ENCODE measurements at regions not wholly inside any gene's neighbourhood (a gene's known extent, or its start where the extent isn't known, plus 50 kb on each side); places are given as distances from the start of the nearest gene placed in this dataset.
"Not testable (repeated sequence)": the region's sequence is repeated elsewhere in the genome, so short reads cannot be mapped to it uniquely, and the experiment has no call there.

DNA sequence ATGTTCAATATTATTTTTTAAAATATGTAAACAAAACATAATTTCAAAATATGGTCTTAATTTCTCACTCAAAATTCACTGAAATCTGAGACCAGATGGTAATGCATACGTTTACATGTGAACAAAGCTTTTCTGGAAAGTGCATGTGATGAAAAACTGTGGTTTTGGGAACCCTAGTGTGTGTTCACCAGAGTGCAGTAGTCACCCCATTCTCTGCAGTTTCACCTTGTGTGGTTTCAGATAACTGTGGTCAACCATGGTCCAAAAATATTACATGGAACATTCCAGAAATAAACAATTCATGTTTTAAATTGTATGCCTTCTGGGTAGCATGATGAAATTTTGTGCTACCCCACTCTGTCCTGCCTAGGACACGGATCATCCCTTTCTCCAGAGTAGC, 2021.9 kb downstream of the MRPL39 start:
- TF ChIP-seq, protein P1, sequence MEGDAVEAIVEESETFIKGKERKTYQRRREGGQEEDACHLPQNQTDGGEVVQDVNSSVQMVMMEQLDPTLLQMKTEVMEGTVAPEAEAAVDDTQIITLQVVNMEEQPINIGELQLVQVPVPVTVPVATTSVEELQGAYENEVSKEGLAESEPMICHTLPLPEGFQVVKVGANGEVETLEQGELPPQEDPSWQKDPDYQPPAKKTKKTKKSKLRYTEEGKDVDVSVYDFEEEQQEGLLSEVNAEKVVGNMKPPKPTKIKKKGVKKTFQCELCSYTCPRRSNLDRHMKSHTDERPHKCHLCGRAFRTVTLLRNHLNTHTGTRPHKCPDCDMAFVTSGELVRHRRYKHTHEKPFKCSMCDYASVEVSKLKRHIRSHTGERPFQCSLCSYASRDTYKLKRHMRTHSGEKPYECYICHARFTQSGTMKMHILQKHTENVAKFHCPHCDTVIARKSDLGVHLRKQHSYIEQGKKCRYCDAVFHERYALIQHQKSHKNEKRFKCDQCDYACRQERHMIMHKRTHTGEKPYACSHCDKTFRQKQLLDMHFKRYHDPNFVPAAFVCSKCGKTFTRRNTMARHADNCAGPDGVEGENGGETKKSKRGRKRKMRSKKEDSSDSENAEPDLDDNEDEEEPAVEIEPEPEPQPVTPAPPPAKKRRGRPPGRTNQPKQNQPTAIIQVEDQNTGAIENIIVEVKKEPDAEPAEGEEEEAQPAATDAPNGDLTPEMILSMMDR (IDR thresholded peaks at IDR 0.05), result no peak
- ATAC-seq (no peak), DNase-seq (no peak)
- H3K9me3 ChIP-seq, result no peaks in the 10 kb centered on the region
- no peak overlapping the region for H3K27ac ChIP-seq
- intact Hi-C loops (cut with DNase I), result no loop called here
- H3K27me3 ChIP-seq, result no peaks in the 10 kb centered on the region
- no peaks in the 10 kb centered on the region for H3K4me1 ChIP-seq
- no peaks in the 10 kb centered on the region for H3K36me3 ChIP-seq
- no peak overlapping the region for H3K4me3 ChIP-seq

DNA sequence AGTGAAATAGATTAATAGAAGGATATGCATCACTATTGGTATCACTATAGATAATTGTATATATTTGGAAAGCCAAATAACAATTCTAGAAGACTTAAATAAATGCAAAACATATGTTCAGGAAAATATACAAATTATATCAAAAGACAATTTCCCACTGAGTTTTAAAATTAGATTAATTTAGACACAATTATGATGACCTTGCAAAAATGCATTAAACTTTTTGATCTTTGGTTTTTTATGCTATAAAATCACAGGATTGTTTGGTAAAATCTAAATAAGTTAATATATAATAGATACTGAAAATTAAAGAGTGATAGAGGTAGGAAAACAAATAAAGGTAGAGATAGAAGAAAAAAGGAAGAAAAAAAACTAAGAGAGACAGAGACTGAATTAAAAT, 2027.7 kb downstream of the MRPL39 start:
- intact Hi-C loops (cut with DNase I), result no loop called here
- no peaks in the 10 kb centered on the region for H3K4me1 ChIP-seq
- H3K36me3 ChIP-seq, result no peaks in the 10 kb centered on the region
- no peak overlapping the region for H3K4me3 ChIP-seq
- TF ChIP-seq, protein P1 (IDR thresholded peaks at IDR 0.05), result no peak
- no peak overlapping the region for H3K27ac ChIP-seq
- no peaks in the 10 kb centered on the region for H3K9me3 ChIP-seq
- DNase-seq (no peak), ATAC-seq (no peak)
- H3K27me3 ChIP-seq, result no peaks in the 10 kb centered on the region

DNA sequence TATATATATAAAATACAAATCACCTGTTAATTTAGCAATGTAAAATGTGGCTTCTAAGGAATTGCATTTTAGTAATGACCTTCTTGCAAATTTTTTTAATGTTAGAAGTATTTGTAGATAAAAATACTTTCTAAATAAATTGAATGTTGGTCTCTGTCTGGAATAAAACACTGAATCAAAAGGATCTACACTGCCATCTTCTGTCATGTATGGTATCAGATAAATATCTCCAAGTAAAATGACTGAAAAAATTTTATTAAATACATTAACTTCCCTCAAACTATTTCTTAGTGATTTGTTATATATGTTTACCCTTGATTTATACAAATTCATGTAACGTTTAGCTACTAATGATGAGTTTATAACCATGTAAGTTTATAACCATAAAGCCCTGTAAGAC, 2029.3 kb downstream of the MRPL39 start:
- DNase-seq, result no peak
- Histone ChIP-seq H3K4me1 (no peaks in the 10 kb centered on the region), H3K4me3 (no peak overlapping the region), H3K9me3 (no peaks in the 10 kb centered on the region), H3K36me3 (no peaks in the 10 kb centered on the region), H3K27ac (no peak overlapping the region), H3K27me3 (no peaks in the 10 kb centered on the region)
- TF ChIP-seq, protein P1 (IDR thresholded peaks at IDR 0.05), result no peak
- intact Hi-C loops (cut with DNase I), result no loop called here
- ATAC-seq, result no peak

DNA sequence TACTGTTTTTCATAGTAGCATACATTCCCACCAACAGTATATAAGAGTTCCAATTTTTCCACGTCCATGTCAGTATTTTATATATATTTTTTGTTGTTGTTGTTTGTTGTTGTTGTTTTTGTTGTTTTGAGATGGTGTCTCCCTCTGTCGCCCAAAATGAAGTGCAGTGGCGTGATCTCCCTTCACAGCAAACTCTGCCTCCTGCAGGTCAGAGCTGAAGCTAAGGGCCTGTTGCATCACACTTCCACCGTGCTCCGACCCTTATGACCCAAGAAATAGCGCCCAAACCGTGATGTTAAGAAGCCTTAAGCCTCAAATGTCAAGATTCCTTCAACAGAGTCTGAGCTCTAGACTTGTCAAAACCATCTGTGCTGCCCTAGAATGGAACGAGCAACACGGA, 2032.3 kb downstream of the MRPL39 start:
- TF ChIP-seq, protein P1 (IDR thresholded peaks at IDR 0.05), result no peak
- ATAC-seq (no peak), DNase-seq (no peak)

DNA sequence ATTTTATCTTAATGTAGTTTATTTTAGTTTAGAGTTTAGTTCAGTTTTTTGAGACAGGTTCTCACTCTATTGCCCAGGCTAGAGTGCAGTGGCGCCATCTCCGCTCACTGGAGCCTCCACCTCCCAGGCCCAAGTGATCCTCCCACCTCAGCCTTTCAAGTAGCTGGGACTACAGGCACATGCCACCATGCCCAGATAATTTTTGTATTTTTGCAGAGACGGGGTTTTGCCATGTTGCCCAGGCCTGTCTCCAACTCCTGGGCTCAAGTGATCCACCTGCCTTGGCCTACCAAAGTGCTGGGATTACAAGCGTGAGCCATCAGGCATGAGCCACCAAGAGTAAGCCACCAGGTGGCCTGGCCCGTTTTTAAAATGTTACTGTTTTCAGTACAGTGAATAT, 2058.4 kb downstream of the MRPL39 start:
- intact Hi-C loops (cut with DNase I); H3K27ac ChIP-seq; H3K4me1 ChIP-seq; H3K36me3 ChIP-seq; DNase-seq; H3K27me3 ChIP-seq; H3K9me3 ChIP-seq; H3K4me3 ChIP-seq; ATAC-seq: not testable (repeated sequence)

More for the DNA sequence above, 2032.3 kb downstream of the MRPL39 start:
- Histone ChIP-seq H3K27me3 (no peaks in the 10 kb centered on the region), H3K36me3 (no peaks in the 10 kb centered on the region), H3K4me3 (no peak overlapping the region), H3K27ac (no peak overlapping the region), H3K4me1 (no peaks in the 10 kb centered on the region), H3K9me3 (no peaks in the 10 kb centered on the region)
- intact Hi-C loops (cut with DNase I), result no loop called here

DNA sequence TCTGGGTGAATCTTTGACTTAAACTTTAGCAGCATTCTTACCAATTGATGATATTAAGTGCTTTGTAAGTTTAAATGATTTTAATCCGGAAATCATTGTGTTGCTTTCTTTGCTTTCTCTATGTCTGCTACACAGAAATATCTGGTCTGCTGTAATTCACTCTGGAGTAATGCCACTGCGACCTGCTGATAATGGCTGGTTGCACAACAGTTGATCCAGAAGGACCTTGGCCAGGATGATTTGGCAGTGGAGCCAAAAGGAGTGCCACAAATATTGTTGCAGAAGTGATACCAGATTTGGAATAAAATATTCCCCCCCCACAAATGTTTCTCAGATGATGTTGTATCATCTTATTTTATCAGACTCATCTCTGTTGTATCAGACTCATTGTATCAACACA, 2063.9 kb downstream of the MRPL39 start:
- no peaks in the 10 kb centered on the region for H3K9me3 ChIP-seq
- no peak overlapping the region for H3K4me3 ChIP-seq
- H3K4me1 ChIP-seq, result no peaks in the 10 kb centered on the region
- TF ChIP-seq, protein P1 (IDR thresholded peaks at IDR 0.05), result no peak
- ATAC-seq (no peak), DNase-seq (no peak)
- no peak overlapping the region for H3K27ac ChIP-seq
- intact Hi-C loops (cut with DNase I), result no loop called here
- H3K36me3 ChIP-seq, result no peaks in the 10 kb centered on the region
- H3K27me3 ChIP-seq, result no peaks in the 10 kb centered on the region
